B cell (primary cell): ENCODE measurements at regions not wholly inside any gene's neighbourhood (a gene's known extent, or its start where the extent isn't known, plus 50 kb on each side); places are given as distances from the start of the nearest gene placed in this dataset.

Experiments used
- ATAC-seq: fragments of 200-7000 bp; cut with Tn5 transposase; one replicate; pipeline ENCODE4 v1.10.0; 2021; ENCODE audit warnings: low read depth, mild to moderate bottlenecking, moderate number of reproducible peaks, moderate library complexity
- CTCF ChIA-PET: fragments of 350-600 bp; sonication (Branson Sonifier 250); formaldehyde crosslinking; loops from one replicate; lab custom pipeline; 2021; ENCODE audit warnings: antibody characterized with exemption, inconsistent platforms; lab: Charles Lee
- POLR2A ChIA-PET: fragments of 350-600 bp; sonication (Branson Sonifier 250); formaldehyde crosslinking; loops from one replicate; lab custom pipeline; 2021; ENCODE audit warnings: antibody characterized with exemption; lab: Charles Lee
- DNase-seq: peaks from one replicate; pipeline ENCODE4 v3.0.0; 2013
- H2AFZ ChIP-seq: 2 replicates; pipeline ENCODE4 v1.6.1; 2012; ENCODE audit warnings: mild to moderate bottlenecking, low read depth, low read length; ENCODE audit not compliant: insufficient read depth, poor library complexity, severe bottlenecking
- H3K27ac ChIP-seq, 2 donors: 1 replicate in 1 of 2; 2 replicates in 1 of 2; pipeline ENCODE4 v1.5.1; 2012 to 2013; ENCODE audit warnings: low read length in 2 of 2, mild to moderate bottlenecking in 2 of 2, moderate library complexity in 1 of 2
- H3K27me3 ChIP-seq, 4 experiments: fragments of 200-600 bp in 1 of 4; sonication (generic) in 1 of 4; replicated peaks in 1 of 4; 1 replicate in 2 of 4; 2 replicates in 2 of 4; pipeline versions ENCODE4 v1.6.1 to v1.7.0; 2013 to 2016; ENCODE audit warnings: low read length in 3 of 4, mild to moderate bottlenecking in 2 of 4, mixed read lengths in 1 of 4, moderate library complexity in 1 of 4; ENCODE audit not compliant: insufficient read depth in 4 of 4, control insufficient read depth in 3 of 4; ENCODE audit errors: control extremely low read depth in 1 of 4
- H3K36me3 ChIP-seq, 2 experiments: replicated peaks in 1 of 2; 1 replicate in 1 of 2; 2 replicates in 1 of 2; pipeline versions ENCODE4 v1.6.1 to v1.7.1; 2013; ENCODE audit warnings: low read length in 1 of 2; ENCODE audit not compliant: insufficient read depth in 2 of 2, control insufficient read depth in 1 of 2; ENCODE audit errors: control extremely low read depth in 1 of 2, extremely low read depth in 1 of 2
- H3K4me1 ChIP-seq, 2 donors: fragments of 200-600 bp in 1 of 2; sonication (generic) in 1 of 2; 1 replicate in 1 of 2; 2 replicates in 1 of 2; pipeline versions ENCODE4 v1.5.1 to v1.6.1; 2013 to 2017; ENCODE audit warnings: low read length in 2 of 2; ENCODE audit not compliant: control insufficient read depth in 2 of 2, insufficient read depth in 2 of 2
- H3K4me2 ChIP-seq: replicated peaks from 2 replicates; pipeline ENCODE3; 2012; ENCODE audit warnings: mild to moderate bottlenecking, low read depth, low read length; ENCODE audit not compliant: poor library complexity, severe bottlenecking
- H3K4me3 ChIP-seq, 5 experiments: fragments of 200-600 bp in 1 of 5; sonication (generic) in 1 of 5; 1 replicate in 3 of 5; 2 replicates in 2 of 5; pipeline versions ENCODE4 v1.5.1 to v1.7.0; 2011 to 2016; ENCODE audit warnings: low read length in 4 of 5, mild to moderate bottlenecking in 4 of 5, low read depth in 2 of 5, control low read depth in 1 of 5, moderate library complexity in 1 of 5; ENCODE audit not compliant: insufficient read depth in 1 of 5; ENCODE audit errors: control extremely low read depth in 1 of 5, extremely low read depth in 1 of 5
- H3K79me2 ChIP-seq: fragments of 200-600 bp; sonication (generic); one replicate; pipeline ENCODE4 v1.6.0; 2016; ENCODE audit warnings: low read length; ENCODE audit not compliant: control insufficient read depth, insufficient read depth
- H3K9ac ChIP-seq: fragments of 200-600 bp; sonication (generic); 2 replicates; pipeline ENCODE4 v1.6.1; 2017; ENCODE audit warnings: mild to moderate bottlenecking, low read length, moderate library complexity
- H3K9me3 ChIP-seq, 3 donors: one replicate each; pipeline versions ENCODE4 v1.6.1 to v1.7.1; 2013; ENCODE audit warnings: low read length in 2 of 3; ENCODE audit not compliant: control insufficient read depth in 2 of 3, insufficient read depth in 1 of 3; ENCODE audit errors: control extremely low read depth in 1 of 3
- H4K20me1 ChIP-seq: 2 replicates; pipeline ENCODE4 v1.6.0; 2012; ENCODE audit warnings: mild to moderate bottlenecking, low read length; ENCODE audit not compliant: insufficient read depth, control insufficient read depth, poor library complexity, severe bottlenecking
- H3K27ac Mint-ChIP-seq: one replicate; pipeline ENCODE4 v1.8.0; 2021; ENCODE audit warnings: mixed read lengths
- H3K27me3 Mint-ChIP-seq: one replicate; pipeline ENCODE4 v1.8.0; 2021; ENCODE audit warnings: mixed read lengths
- H3K4me1 Mint-ChIP-seq: one replicate; pipeline ENCODE4 v1.8.0; 2021; ENCODE audit warnings: mixed read lengths
- H3K4me3 Mint-ChIP-seq: one replicate; pipeline ENCODE4 v1.8.0; 2021; ENCODE audit warnings: mixed read lengths
- H3K9me3 Mint-ChIP-seq: one replicate; pipeline ENCODE4 v1.8.0; 2022; ENCODE audit warnings: mixed read lengths; ENCODE audit not compliant: insufficient read depth
- CTCF ChIP-seq: fragments of 200-600 bp; IDR thresholded peaks from one replicate; pipeline ENCODE4 v1.8.0; 2022; ENCODE audit warnings: antibody characterized with exemption, mild to moderate bottlenecking
- EZH2 ChIP-seq: IDR thresholded peaks from 2 replicates; pipeline ENCODE4 v1.6.1; 2012; ENCODE audit warnings: borderline replicate concordance, low read depth, mild to moderate bottlenecking, moderate library complexity, low read length; ENCODE audit not compliant: insufficient read depth, poor library complexity, severe bottlenecking
- WGBS: methylation state at CpG from one replicate; pipeline ENCODE4 v1.1.5; 2013; ENCODE audit warnings: missing lambda C conversion rate; ENCODE audit not compliant: insufficient coverage; 5-methylcytosine and 5-hydroxymethylcytosine counted together
- intact Hi-C: fragments of 100-400 bp; cut with micrococcal nuclease; formaldehyde crosslinking; loops from one replicate; pipeline ENCODE4 v1.10.0; 2022

- Histone ChIP-seq H4K20me1 (no peaks in the 10 kb centered on the region), H3K4me2 (no peak overlapping the region), H3K4me3 (no peak overlapping the region), H3K36me3 (no peaks in the 10 kb centered on the region), H3K9me3 (peaks cover 0 to 2% (median 0%) of the 10 kb centered on the region in 3 donors), H2AFZ (no peak overlapping the region), H3K79me2 (no peaks in the 10 kb centered on the region), H3K27me3 (no peaks in the 10 kb centered on the region), H3K27ac (no peak overlapping the region), H3K4me1 (no peaks in the 10 kb centered on the region), H3K9ac (no peak overlapping the region)
- no peak overlapping the region for H3K4me3 Mint-ChIP-seq
- ChIA-PET POLR2A (no interaction called here), CTCF (no interaction called here)
- DNase-seq: no peak
- no peak overlapping the region for H3K27ac Mint-ChIP-seq
- no peak for TF ChIP-seq EZH2
- no peak for TF ChIP-seq CTCF
- intact Hi-C loops: no loop called here
- H3K27me3 Mint-ChIP-seq: no peaks in the 10 kb centered on the region
- H3K9me3 Mint-ChIP-seq: peaks cover 8% of the 10 kb centered on the region
- H3K4me1 Mint-ChIP-seq: no peaks in the 10 kb centered on the region
- no peak for ATAC-seq
Observed at GRCh38 chr4:45910511-45910910, 213.3 kb downstream of the GABRG1 start.

- no CpG with 5 or more reads among the region's 4 CpGs for WGBS
- no peak overlapping the region for H3K4me3 ChIP-seq
- no peaks in the 10 kb centered on the region for H4K20me1 ChIP-seq
- ChIA-PET CTCF (no interaction called here), POLR2A (no interaction called here)
- H3K9me3 Mint-ChIP-seq: peaks cover 3% of the 10 kb centered on the region
- no peak overlapping the region for H2AFZ ChIP-seq
- H3K4me2 ChIP-seq: no peak overlapping the region
- H3K4me3 Mint-ChIP-seq: no peak overlapping the region
- H3K4me1 ChIP-seq: no peaks in the 10 kb centered on the region
- DNase-seq (no peak), ATAC-seq (no peak)
- peaks cover 0 to 3% (median 0%) of the 10 kb centered on the region in 3 donors for H3K9me3 ChIP-seq
- H3K9ac ChIP-seq: no peak overlapping the region
- intact Hi-C loops: no loop called here
- H3K27ac Mint-ChIP-seq: no peak overlapping the region
- no peak for TF ChIP-seq EZH2
- no peak for TF ChIP-seq CTCF
- no peaks in the 10 kb centered on the region for H3K79me2 ChIP-seq
- no peaks in the 10 kb centered on the region for H3K4me1 Mint-ChIP-seq
- H3K27me3 ChIP-seq: no peaks in the 10 kb centered on the region
- no peaks in the 10 kb centered on the region for H3K27me3 Mint-ChIP-seq
- H3K36me3 ChIP-seq: no peaks in the 10 kb centered on the region
- H3K27ac ChIP-seq: no peak overlapping the region
Observed at GRCh38 chr4:45897946-45898585, 225.8 kb downstream of the GABRG1 start.
